Sigmoid colon (tissue), 4 donors: ENCODE measurements at regions not wholly inside any gene's neighbourhood (a gene's known extent, or its start where the extent isn't known, plus 50 kb on each side); places are given as distances from the start of the nearest gene placed in this dataset.

ENCODE experiments used
- EP300 ChIP-seq, 4 donors: sonication (generic); formaldehyde crosslinking; IDR thresholded peaks; one replicate each; pipeline ENCODE4 v1.6.1; 2017; ENCODE audit warnings: antibody characterized with exemption in 4 of 4
- POLR2A ChIP-seq, 2 donors: fragments of 450-650 bp; IDR thresholded peaks; one replicate each; pipeline ENCODE4 v1.6.1; 2016; ENCODE audit warnings: antibody characterized with exemption in 2 of 2, mild to moderate bottlenecking in 2 of 2, moderate library complexity in 2 of 2
- POLR2AphosphoS5 ChIP-seq, 4 donors: sonication (generic); formaldehyde crosslinking; IDR thresholded peaks; one replicate each; pipeline ENCODE4 v1.6.1; 2017; ENCODE audit warnings: antibody characterized with exemption in 4 of 4
- TF ChIP-seq, protein P1 (sequence below), 4 experiments: fragments of 450-650 bp in 3 of 4; fragments of 200-600 bp in 1 of 4; IDR thresholded peaks; one replicate each; pipeline ENCODE4 v1.5.1; 2016 to 2019; ENCODE audit warnings: antibody characterized with exemption in 4 of 4, mild to moderate bottlenecking in 3 of 4, moderate library complexity in 2 of 4

DNA sequence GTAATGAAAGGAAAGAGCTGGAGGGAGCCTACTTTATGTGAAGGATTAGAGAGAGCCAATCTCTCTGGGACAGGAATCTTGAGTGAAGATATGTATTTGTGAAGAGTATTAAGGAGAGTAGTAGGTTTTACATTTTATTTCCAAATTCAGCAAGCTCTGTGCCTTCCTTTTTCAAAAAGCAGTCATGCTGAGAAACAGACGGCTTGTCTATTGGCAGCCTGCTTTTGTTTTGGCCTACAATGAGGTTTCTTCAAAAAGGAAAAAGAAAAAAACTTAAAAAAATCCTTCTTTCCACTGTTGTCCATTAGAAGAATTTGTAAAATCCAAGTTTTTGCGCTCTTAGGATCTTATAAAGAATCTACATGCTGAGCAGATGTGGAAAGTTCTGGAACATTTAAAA, 103.6 kb upstream of the PTGFR start:
- TF ChIP-seq POLR2AphosphoS5 (IDR thresholded peaks at IDR 0.05), result no peak
- TF ChIP-seq, protein P1, sequence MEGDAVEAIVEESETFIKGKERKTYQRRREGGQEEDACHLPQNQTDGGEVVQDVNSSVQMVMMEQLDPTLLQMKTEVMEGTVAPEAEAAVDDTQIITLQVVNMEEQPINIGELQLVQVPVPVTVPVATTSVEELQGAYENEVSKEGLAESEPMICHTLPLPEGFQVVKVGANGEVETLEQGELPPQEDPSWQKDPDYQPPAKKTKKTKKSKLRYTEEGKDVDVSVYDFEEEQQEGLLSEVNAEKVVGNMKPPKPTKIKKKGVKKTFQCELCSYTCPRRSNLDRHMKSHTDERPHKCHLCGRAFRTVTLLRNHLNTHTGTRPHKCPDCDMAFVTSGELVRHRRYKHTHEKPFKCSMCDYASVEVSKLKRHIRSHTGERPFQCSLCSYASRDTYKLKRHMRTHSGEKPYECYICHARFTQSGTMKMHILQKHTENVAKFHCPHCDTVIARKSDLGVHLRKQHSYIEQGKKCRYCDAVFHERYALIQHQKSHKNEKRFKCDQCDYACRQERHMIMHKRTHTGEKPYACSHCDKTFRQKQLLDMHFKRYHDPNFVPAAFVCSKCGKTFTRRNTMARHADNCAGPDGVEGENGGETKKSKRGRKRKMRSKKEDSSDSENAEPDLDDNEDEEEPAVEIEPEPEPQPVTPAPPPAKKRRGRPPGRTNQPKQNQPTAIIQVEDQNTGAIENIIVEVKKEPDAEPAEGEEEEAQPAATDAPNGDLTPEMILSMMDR (IDR thresholded peaks at IDR 0.05), result no peak
- TF ChIP-seq POLR2A (IDR thresholded peaks at IDR 0.05), result no peak
- TF ChIP-seq EP300 (IDR thresholded peaks at IDR 0.05), result no peak
